ENCODE measurements at regions not wholly inside any gene's neighbourhood (a gene's known extent, or its start where the extent isn't known, plus 50 kb on each side); places are given as distances from the start of the nearest gene placed in this dataset.

- Histone ChIP-seq H3K27ac (ENCODE audit: low read depth, low read length) (no peak overlapping the region), H3K9ac (ENCODE audit: low read length) (no peak overlapping the region), H2AFZ (ENCODE audit: low read depth, low read length, poor library complexity, severe bottlenecking) (no peak overlapping the region), H3K27me3 (ENCODE audit: insufficient read depth, low read length) (no peaks in the 10 kb centered on the region), H3K9me3 (ENCODE audit: control insufficient read depth in 1 of 2, insufficient read depth in 1 of 2, low read depth in 1 of 2, low read length in 2 of 2) (peaks cover 0 to 12% of the 10 kb centered on the region in 2 experiments; a peak in 1 of 4 replicates), H3K79me2 (ENCODE audit: insufficient read depth, low read length) (no peaks in the 10 kb centered on the region), H3K9me2 (ENCODE audit: insufficient read depth) (no peaks in the 10 kb centered on the region), H4K20me1 (ENCODE audit: insufficient read depth) (no peaks in the 10 kb centered on the region), H3K36me3 (ENCODE audit: control insufficient read depth in 1 of 2, insufficient read depth in 2 of 2, low read length in 2 of 2) (no peaks in the 10 kb centered on the region), H3K4me2 (ENCODE audit: low read length) (no peak overlapping the region), H3K4me3 (replicated peaks in 1 of 2; ENCODE audit: low read depth in 1 of 2, low read length in 2 of 2) (no peak overlapping the region), H3K4me1 (ENCODE audit: control insufficient read depth in 1 of 2, insufficient read depth in 2 of 2, low read length in 2 of 2) (no peaks in the 10 kb centered on the region)
- intact Hi-C loops (cut with micrococcal nuclease) = no loop called here
- TF ChIP-seq JUND (IDR thresholded peaks at IDR 0.05) (no peak), CBX3 (IDR thresholded peaks at IDR 0.05; ENCODE audit: low read depth) (0 out of 2 replicates have a peak, but pooled peaks have one; percentile 55), SRF (IDR thresholded peaks at IDR 0.05; ENCODE audit: low read depth) (no peak), ZBTB33 (IDR thresholded peaks at IDR 0.05; ENCODE audit: extremely low read depth, insufficient replicate concordance, low read length) (no peak), SP1 (IDR thresholded peaks at IDR 0.05; ENCODE audit: low read depth) (no peak), SIN3A (IDR thresholded peaks at IDR 0.05; ENCODE audit: low read depth) (no peak), ELF1 (IDR thresholded peaks at IDR 0.05; ENCODE audit: borderline replicate concordance, low read depth) (no peak)
- RAD21 ChIA-PET (ENCODE audit: low non-redundant PET in 1 of 2, low total read pairs in 2 of 2, uncharacterized antibody in 2 of 2, unreplicated experiment in 2 of 2) = no interaction called here
- POLR2A ChIA-PET = no interaction called here
- DNase-seq (ENCODE audit: low read depth, low spot score) (no peak), ATAC-seq (no peak)
- no TSS peak for BruUV-seq (replicated peaks)
- CTCF ChIA-PET = interaction anchor here (2.2 kb wide), 1 partner anchor 9 kb away, joined by 7 read pairs; no protein-coding TSS in a partner anchor
These were observed 77.8 kb upstream of the MYL2 start for GRCh38 chr12:110998165-110998564.

- Histone ChIP-seq H4K20me1 (ENCODE audit: insufficient read depth) (no peaks in the 10 kb centered on the region), H3K4me1 (ENCODE audit: control insufficient read depth in 1 of 2, insufficient read depth in 2 of 2, low read length in 2 of 2) (no peaks in the 10 kb centered on the region), H3K79me2 (ENCODE audit: insufficient read depth, low read length) (no peaks in the 10 kb centered on the region), H3K27me3 (ENCODE audit: insufficient read depth, low read length) (no peaks in the 10 kb centered on the region), H3K4me3 (replicated peaks in 1 of 2; ENCODE audit: low read depth in 1 of 2, low read length in 2 of 2) (no peak overlapping the region), H3K36me3 (ENCODE audit: control insufficient read depth in 1 of 2, insufficient read depth in 2 of 2, low read length in 2 of 2) (no peaks in the 10 kb centered on the region), H3K27ac (ENCODE audit: low read depth, low read length) (no peak overlapping the region), H3K9me3 (ENCODE audit: control insufficient read depth in 1 of 2, insufficient read depth in 1 of 2, low read depth in 1 of 2, low read length in 2 of 2) (peaks cover 0 to 12% of the 10 kb centered on the region in 2 experiments; a peak in 1 of 4 replicates), H3K9ac (ENCODE audit: low read length) (no peak overlapping the region), H3K9me2 (ENCODE audit: insufficient read depth) (no peaks in the 10 kb centered on the region), H2AFZ (ENCODE audit: low read depth, low read length, poor library complexity, severe bottlenecking) (no peak overlapping the region), H3K4me2 (ENCODE audit: low read length) (no peak overlapping the region)
- POLR2A ChIA-PET = no interaction called here
- CTCF ChIA-PET = interaction anchor here (2.2 kb wide), 1 partner anchor 10 kb away, joined by 7 read pairs; no protein-coding TSS in a partner anchor
- RAD21 ChIA-PET (ENCODE audit: low non-redundant PET in 1 of 2, low total read pairs in 2 of 2, uncharacterized antibody in 2 of 2, unreplicated experiment in 2 of 2) = no interaction called here
- ATAC-seq (no peak), DNase-seq (ENCODE audit: low read depth, low spot score) (no peak)
- intact Hi-C loops (cut with micrococcal nuclease) = no loop called here
- no TSS peak for BruUV-seq (replicated peaks)
- TF ChIP-seq ZNF274 (IDR thresholded peaks at IDR 0.05; ENCODE audit: low read depth, low read length) (no peak), TCF7L2 (IDR thresholded peaks at IDR 0.05; ENCODE audit: borderline replicate concordance, extremely low read depth, insufficient read depth, insufficient read length) (no peak), JUND (IDR thresholded peaks at IDR 0.05) (no peak), CTCF (IDR thresholded peaks at IDR 0.05 in 2 of 3, conservative IDR thresholded peaks at IDR 0.05 in 1 of 3; ENCODE audit: borderline replicate concordance in 1 of 3, insufficient read depth in 1 of 3, low read depth in 2 of 3, low read length in 2 of 3) (no peak), CBX3 (IDR thresholded peaks at IDR 0.05; ENCODE audit: low read depth) (no peak), MAX (IDR thresholded peaks at IDR 0.05) (no peak), ELF1 (IDR thresholded peaks at IDR 0.05; ENCODE audit: borderline replicate concordance, low read depth) (no peak), FOSL1 (IDR thresholded peaks at IDR 0.05; ENCODE audit: low read depth) (no peak), POLR2AphosphoS5 (IDR thresholded peaks at IDR 0.05; ENCODE audit: low read depth, low read length) (no peak), EZH2phosphoT487 (IDR thresholded peaks at IDR 0.05; ENCODE audit: borderline replicate concordance) (no peak), YY1 (IDR thresholded peaks at IDR 0.05; ENCODE audit: extremely low read depth, insufficient replicate concordance, low read depth, low read length) (no peak), EZH2 (IDR thresholded peaks at IDR 0.05) (no peak), RAD21 (IDR thresholded peaks at IDR 0.05; ENCODE audit: low read depth) (no peak), POLR2A (IDR thresholded peaks at IDR 0.05; ENCODE audit: borderline replicate concordance, extremely low read depth, insufficient read depth, insufficient read length) (no peak), EGR1 (IDR thresholded peaks at IDR 0.05; ENCODE audit: low read depth) (no peak)
These were observed 76.0 kb upstream of the MYL2 start for GRCh38 chr12:110996415-110996814.
